AG10803 (cell line): ENCODE measurements at regions not wholly inside any gene's neighbourhood (a gene's known extent, or its start where the extent isn't known, plus 50 kb on each side); places are given as distances from the start of the nearest gene placed in this dataset.
A peak's percentile ranks its signal among the peaks of the same experiment; 100 is the strongest.

Experiments used
- DNase-seq: peaks from one replicate; pipeline ENCODE4 v3.0.0; 2010; ENCODE audit warnings: low read depth
- H3K4me3 ChIP-seq: 2 replicates; pipeline ENCODE4 v1.5.1; 2011; ENCODE audit warnings: mild to moderate bottlenecking, low read length, control low read depth
- TF ChIP-seq, protein P1 (sequence below): conservative IDR thresholded peaks from 2 replicates; pipeline ENCODE4 v1.5.1; 2011; ENCODE audit warnings: mild to moderate bottlenecking, low read length, control low read depth, inconsistent platforms

DNA sequence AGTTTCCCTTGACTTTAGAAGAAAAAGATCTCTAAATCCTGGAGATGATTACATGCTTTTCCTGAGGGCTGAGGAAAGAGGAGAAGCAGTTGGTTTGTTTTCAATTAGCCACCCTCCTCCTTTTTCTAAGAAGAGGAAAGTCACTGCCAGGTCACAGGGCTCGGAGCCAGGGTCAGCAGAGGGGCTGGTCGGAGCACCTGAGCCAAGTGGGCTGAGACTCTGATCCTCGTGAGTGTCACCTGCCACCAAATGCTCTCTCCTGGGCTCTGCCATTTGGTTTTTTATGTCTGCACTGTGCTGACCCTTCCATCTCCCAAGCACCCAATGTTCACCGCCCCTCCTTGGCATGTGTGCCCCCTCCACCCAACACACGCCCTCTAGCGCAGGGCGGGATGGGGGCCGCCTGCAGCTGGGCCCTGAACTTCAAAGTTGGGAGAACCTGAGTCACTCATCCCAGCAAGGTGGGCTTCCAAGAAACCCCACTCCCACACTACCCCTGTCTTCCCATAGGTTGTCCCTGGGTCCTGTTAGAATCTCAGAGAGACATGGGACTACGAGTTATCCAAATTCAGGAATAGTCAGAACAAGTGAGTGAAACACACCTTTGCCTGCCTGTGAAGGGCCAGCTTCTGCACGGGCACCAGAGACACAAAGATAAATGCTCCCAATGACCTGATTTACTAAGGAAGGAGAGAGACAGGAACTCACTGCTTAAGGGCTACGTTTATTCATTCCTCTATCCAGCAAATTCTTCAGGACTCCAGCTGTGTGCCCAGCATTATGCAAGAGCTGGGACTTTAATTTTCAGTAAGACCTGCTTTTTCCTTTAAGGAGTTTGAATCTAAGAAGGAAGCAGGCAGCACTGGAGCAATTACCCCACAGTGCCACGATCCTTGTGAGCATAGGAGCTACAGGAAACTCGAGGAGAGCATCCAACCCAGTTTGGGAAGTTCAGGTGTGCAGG lies 127.5 kb downstream of the RHOU start:
- TF ChIP-seq, protein P1, sequence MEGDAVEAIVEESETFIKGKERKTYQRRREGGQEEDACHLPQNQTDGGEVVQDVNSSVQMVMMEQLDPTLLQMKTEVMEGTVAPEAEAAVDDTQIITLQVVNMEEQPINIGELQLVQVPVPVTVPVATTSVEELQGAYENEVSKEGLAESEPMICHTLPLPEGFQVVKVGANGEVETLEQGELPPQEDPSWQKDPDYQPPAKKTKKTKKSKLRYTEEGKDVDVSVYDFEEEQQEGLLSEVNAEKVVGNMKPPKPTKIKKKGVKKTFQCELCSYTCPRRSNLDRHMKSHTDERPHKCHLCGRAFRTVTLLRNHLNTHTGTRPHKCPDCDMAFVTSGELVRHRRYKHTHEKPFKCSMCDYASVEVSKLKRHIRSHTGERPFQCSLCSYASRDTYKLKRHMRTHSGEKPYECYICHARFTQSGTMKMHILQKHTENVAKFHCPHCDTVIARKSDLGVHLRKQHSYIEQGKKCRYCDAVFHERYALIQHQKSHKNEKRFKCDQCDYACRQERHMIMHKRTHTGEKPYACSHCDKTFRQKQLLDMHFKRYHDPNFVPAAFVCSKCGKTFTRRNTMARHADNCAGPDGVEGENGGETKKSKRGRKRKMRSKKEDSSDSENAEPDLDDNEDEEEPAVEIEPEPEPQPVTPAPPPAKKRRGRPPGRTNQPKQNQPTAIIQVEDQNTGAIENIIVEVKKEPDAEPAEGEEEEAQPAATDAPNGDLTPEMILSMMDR = no peak
- peak; percentile 31 for DNase-seq

DNA sequence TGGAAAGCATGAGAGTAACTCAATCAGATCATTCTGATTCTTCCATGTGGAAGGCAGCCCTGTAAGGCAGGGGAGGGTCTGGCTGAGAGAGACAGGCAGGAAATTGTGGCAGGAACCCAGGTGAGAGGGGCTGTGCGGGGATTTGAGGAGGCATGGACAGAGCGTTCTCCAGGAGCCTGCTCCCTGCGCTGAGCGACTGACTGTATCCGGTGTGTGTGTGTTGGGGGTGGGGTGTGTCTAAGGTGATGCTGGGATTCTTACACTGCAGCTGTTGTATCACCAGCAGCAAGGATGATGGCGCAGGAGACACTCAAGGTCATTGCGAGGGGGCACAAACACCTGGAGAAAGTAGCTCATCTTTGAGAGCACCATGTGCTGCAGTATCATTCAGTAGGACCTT lies 128.5 kb downstream of the RHOU start:
- TF ChIP-seq, protein P1 = no peak
- no peak for DNase-seq

More for the DNA sequence above, 127.5 kb downstream of the RHOU start:
- no peak overlapping the region for H3K4me3 ChIP-seq

DNA sequence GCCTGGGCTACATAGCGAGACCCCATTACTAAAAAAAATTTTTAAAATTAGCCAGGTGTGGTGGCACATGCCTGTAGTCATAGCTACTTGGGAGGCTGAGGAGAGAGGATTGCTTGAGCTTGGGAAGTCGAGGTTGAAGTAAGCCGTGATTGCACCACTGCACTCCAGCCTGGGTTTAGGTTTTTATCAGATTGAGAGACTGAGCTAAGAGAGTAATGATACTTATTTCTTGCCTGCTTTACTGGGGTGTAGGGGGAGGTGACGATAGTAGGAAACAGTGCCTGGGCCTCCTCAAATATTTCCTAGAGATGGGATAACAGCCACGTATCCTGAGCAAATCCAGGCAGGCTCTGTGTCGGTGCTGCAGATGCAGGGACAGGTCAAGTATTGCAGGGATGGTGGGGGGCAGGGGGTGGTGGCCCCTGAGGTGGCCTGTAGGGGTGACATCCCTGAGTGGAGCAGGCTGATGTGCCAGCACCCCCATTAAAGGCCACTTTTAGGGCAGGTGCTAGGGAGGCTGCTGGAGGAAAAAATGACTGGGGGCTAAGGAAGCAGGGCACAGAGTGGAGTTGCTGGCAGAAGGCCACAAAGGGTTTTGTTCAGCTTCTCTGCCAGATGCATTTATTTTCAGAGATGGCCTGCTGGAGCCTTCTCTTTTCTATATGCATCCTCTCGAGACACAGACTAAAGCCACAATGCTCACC lies 130.5 kb downstream of the RHOU start:
- no peak overlapping the region for H3K4me3 ChIP-seq
- no peak for DNase-seq
- TF ChIP-seq, protein P1 = no peak

More for the DNA sequence above, 128.5 kb downstream of the RHOU start:
- H3K4me3 ChIP-seq = no peak overlapping the region

DNA sequence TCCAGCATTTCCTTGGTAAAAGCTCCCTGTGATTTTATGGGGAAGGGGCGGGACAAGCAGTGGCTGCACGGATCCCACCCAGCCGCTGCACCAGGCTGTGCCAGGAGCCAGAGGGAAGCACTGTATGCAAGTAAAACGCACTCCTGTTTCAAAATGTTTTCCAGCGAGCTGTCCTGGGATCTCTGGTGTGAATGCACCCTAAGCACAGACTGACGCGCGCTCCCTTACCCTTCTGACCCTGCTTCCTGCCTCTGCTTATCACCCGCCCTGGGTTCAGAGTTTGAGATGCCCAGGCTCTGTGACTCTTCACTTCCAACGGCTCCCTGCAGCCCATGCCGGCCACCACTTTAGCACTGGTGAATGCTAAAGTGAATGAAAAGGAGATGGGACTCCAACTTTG lies 131.2 kb downstream of the RHOU start:
- H3K4me3 ChIP-seq = no peak overlapping the region
- TF ChIP-seq, protein P1 = no peak
- DNase-seq = no peak

DNA sequence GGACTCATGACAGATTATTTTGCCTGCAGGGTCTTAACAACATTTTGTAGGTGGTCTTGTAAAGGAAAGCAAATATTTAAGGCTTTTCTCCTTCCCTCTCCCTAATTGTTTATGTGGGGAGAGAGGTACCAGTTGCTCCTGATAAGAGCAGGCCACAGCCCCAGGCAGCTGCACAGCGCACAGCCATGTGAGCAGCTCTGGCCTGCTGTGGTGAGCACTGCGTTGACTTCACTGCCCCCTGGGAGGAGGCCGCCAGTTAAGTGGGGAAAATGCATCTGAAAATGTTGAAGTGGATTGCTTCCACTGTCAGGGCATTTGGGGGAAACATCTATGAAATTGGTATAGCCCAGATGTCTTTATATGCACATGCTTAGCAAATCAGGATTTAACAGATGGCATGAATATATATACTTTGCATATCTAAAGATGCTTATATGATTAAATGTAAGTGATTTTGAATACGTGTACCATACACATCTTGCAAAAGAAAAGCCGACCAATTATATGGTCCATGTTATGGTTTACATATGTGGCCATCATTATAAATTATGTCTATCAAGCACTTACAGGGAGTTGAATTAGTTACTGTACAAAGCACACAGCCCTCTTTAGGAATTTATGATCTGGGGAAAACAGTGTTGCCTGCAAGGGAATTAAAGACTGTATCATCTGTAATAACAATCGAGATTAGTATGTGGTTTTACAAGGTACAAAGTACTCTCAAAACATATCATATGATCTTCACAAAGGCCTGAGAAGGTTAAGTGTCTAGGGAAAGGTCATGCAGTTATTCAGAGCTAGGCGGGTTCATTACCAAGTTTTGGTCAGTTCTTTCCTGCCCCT lies 132.1 kb downstream of the RHOU start:
- H3K4me3 ChIP-seq = no peak overlapping the region
- no peak for DNase-seq
- TF ChIP-seq, protein P1 = no peak

DNA sequence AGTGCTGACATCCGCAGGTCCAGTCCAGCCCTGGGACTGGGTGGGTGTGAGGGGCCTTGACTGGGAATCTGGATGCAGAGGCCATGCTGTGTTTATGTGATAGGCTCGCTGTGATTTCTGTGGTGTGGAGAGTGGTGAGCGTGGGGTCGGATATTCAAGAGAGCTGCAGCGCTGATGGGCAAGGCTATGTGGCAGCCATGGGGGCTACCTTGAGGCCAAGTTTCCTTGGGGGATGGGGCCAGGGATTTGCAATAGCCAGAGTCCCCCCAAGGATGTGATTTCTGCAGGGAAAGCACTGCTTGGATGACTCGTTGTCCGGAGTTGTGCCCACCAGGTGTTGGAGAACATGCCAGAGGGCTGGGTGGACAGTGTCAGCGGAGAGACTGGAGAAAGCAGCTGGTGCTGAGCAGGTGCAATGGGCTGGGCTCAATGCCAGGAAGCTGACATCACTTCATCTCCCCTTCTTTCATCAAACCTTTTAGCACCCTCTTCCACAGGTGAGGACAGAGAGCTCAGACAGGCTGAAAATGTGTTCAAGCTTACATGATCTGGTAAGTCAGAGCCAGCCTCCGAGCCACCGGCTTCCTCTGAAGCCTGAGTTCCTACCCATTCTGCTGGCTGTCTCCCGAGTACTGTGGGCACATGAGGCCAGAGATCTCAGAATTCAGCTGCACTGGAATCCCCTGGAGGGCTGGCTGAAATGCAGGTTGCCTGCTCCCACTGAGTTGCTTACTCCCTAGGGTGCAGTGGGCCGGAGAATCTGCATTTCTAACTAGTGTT lies 132.9 kb downstream of the RHOU start:
- TF ChIP-seq, protein P1 = no peak
- no peak overlapping the region for H3K4me3 ChIP-seq
- DNase-seq = no peak
